ENCODE measurements at regions not wholly inside any gene's neighbourhood (a gene's known extent, or its start where the extent isn't known, plus 50 kb on each side); places are given as distances from the start of the nearest gene placed in this dataset.

DNA sequence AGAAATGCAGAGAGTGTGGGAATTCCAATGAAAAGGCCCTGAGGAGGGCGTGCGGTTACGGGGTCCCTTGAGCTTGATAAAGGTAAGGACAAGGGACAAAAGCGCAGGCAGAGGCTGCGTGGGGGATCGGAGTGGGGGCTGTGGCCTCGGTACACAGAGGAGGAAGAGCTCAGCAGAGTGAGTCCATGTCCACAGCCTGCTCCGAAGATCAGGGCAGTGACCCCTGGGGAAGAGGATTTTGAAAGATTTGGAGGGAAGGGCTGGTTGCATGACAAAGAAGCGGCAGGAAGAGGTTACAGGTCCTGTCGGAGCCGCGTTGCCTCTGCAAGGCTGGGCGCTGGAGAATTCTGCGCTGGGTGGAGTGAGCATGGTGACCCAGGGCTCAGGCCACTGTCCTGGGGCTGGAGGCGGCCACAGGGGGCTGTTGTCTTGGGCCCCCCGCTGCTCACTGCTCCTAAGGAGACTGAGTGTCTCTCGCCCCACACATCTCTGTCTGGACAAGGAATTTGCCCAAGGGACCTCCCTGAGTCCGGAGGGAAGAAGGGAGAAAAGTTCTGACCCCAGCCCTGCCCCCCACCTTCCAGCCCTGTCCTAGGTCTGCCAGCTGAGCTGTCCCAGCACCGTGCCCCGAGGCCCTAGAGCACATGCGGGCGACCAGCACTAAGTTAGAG, 69.8 kb upstream of the INSIG1 start:
- TF ChIP-seq TAF1 (IDR thresholded peaks at IDR 0.05; ENCODE audit: borderline replicate concordance, insufficient read depth, low read length): no peak
- TF ChIP-seq, protein P1, sequence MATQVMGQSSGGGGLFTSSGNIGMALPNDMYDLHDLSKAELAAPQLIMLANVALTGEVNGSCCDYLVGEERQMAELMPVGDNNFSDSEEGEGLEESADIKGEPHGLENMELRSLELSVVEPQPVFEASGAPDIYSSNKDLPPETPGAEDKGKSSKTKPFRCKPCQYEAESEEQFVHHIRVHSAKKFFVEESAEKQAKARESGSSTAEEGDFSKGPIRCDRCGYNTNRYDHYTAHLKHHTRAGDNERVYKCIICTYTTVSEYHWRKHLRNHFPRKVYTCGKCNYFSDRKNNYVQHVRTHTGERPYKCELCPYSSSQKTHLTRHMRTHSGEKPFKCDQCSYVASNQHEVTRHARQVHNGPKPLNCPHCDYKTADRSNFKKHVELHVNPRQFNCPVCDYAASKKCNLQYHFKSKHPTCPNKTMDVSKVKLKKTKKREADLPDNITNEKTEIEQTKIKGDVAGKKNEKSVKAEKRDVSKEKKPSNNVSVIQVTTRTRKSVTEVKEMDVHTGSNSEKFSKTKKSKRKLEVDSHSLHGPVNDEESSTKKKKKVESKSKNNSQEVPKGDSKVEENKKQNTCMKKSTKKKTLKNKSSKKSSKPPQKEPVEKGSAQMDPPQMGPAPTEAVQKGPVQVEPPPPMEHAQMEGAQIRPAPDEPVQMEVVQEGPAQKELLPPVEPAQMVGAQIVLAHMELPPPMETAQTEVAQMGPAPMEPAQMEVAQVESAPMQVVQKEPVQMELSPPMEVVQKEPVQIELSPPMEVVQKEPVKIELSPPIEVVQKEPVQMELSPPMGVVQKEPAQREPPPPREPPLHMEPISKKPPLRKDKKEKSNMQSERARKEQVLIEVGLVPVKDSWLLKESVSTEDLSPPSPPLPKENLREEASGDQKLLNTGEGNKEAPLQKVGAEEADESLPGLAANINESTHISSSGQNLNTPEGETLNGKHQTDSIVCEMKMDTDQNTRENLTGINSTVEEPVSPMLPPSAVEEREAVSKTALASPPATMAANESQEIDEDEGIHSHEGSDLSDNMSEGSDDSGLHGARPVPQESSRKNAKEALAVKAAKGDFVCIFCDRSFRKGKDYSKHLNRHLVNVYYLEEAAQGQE (IDR thresholded peaks at IDR 0.05; ENCODE audit: insufficient read depth in 1 of 2, low read depth in 2 of 2, low read length in 2 of 2): no peak
- no peak for TF ChIP-seq SIN3A (IDR thresholded peaks at IDR 0.05; ENCODE audit: borderline replicate concordance, insufficient read depth, low read length)
- TF ChIP-seq POLR2AphosphoS5 (IDR thresholded peaks at IDR 0.05; ENCODE audit: low read depth, low read length): no peak
- no peak for TF ChIP-seq FOXP2 (optimal IDR thresholded peaks at IDR 0.05; ENCODE audit: borderline replicate concordance, extremely low read depth, extremely low read length, insufficient read depth)

DNA sequence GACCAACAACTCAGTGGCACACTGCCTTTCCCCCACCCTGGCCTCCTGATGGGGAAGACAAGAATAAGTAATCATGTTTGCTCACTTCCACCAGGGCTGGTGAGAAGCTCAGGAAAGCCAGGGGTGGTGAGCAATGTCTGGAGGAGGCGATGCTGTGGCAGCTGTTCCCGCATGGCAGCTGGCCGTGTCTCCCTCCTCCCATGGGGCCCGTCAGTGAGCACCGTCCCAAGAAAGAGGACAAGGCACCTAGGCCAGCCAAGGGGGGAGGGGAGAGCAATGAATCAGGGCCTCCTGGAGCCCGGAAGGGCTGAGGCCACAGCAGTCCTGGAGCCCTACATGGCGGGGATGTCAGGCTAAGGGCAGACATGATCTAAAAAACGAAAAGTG, 69.2 kb upstream of the INSIG1 start:
- TF ChIP-seq, protein P1 (IDR thresholded peaks at IDR 0.05; ENCODE audit: insufficient read depth in 1 of 2, low read depth in 2 of 2, low read length in 2 of 2): no peak
- TF ChIP-seq TAF1 (IDR thresholded peaks at IDR 0.05; ENCODE audit: borderline replicate concordance, insufficient read depth, low read length) (no peak), POLR2AphosphoS5 (IDR thresholded peaks at IDR 0.05; ENCODE audit: low read depth, low read length) (no peak), SIN3A (IDR thresholded peaks at IDR 0.05; ENCODE audit: borderline replicate concordance, insufficient read depth, low read length) (no peak), FOXP2 (optimal IDR thresholded peaks at IDR 0.05; ENCODE audit: borderline replicate concordance, extremely low read depth, extremely low read length, insufficient read depth) (no peak)

DNA sequence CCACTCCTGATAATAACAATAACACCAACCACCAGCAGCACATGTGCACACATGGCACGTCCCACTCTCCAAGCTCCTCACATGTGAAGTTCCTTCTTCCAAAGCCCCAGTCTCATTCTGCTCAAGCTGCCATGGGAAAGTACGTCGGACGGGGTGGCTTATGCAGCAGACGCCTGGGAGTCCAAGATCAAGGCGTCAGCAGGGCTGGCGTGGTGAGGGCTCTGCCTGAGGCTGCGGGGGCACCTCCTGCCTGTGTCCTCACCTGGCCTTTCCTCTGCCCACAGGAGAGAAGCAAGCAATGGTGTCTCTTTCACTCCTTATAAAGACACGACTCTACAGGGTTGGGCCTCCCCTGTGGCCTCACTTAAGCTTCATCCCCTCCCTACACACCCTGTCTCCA, 68.8 kb upstream of the INSIG1 start:
- TF ChIP-seq SIN3A (IDR thresholded peaks at IDR 0.05; ENCODE audit: borderline replicate concordance, insufficient read depth, low read length) (no peak), TAF1 (IDR thresholded peaks at IDR 0.05; ENCODE audit: borderline replicate concordance, insufficient read depth, low read length) (no peak), FOXP2 (optimal IDR thresholded peaks at IDR 0.05; ENCODE audit: borderline replicate concordance, extremely low read depth, extremely low read length, insufficient read depth) (no peak), POLR2AphosphoS5 (IDR thresholded peaks at IDR 0.05; ENCODE audit: low read depth, low read length) (no peak)
- TF ChIP-seq, protein P1 (IDR thresholded peaks at IDR 0.05; ENCODE audit: insufficient read depth in 1 of 2, low read depth in 2 of 2, low read length in 2 of 2): no peak

DNA sequence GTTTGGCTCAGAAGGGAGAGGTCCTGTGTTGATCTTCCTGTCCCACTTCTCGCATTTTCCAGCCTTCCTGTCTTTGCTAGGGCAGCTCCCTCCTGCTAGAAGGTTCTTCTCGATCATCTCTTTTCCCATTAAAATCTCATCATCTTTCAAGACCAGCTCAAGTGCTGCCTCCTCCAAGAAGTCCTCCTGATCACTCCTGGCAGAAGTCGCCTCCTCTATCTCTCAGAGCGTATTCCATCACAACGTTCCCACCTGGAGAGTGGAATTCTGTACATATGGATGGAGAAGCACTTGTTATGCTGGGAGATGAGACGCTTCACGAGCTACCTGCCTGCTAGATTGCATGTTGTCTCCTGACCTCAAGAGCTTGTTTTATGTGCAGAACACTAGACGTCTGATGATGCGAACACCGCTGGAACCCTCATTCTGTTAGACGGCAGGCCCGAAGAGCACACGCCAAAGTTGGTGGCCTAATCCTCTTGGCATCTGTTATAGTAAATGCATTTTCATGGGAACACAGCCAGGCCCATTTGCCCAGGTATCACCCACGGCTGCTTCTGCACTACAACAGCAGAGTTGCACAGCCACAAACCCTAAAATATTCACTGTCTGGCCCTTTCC, 68.0 kb upstream of the INSIG1 start:
- no peak for TF ChIP-seq SIN3A (IDR thresholded peaks at IDR 0.05; ENCODE audit: borderline replicate concordance, insufficient read depth, low read length)
- TF ChIP-seq TAF1 (IDR thresholded peaks at IDR 0.05; ENCODE audit: borderline replicate concordance, insufficient read depth, low read length): no peak
- TF ChIP-seq FOXP2 (optimal IDR thresholded peaks at IDR 0.05; ENCODE audit: borderline replicate concordance, extremely low read depth, extremely low read length, insufficient read depth): no peak
- TF ChIP-seq POLR2AphosphoS5 (IDR thresholded peaks at IDR 0.05; ENCODE audit: low read depth, low read length): no peak
- TF ChIP-seq, protein P1 (IDR thresholded peaks at IDR 0.05; ENCODE audit: insufficient read depth in 1 of 2, low read depth in 2 of 2, low read length in 2 of 2): no peak

All from PFSK-1 (cell line).